ENCODE measurements at regions not wholly inside any gene's neighbourhood (a gene's known extent, or its start where the extent isn't known, plus 50 kb on each side); places are given as distances from the start of the nearest gene placed in this dataset.

DNA sequence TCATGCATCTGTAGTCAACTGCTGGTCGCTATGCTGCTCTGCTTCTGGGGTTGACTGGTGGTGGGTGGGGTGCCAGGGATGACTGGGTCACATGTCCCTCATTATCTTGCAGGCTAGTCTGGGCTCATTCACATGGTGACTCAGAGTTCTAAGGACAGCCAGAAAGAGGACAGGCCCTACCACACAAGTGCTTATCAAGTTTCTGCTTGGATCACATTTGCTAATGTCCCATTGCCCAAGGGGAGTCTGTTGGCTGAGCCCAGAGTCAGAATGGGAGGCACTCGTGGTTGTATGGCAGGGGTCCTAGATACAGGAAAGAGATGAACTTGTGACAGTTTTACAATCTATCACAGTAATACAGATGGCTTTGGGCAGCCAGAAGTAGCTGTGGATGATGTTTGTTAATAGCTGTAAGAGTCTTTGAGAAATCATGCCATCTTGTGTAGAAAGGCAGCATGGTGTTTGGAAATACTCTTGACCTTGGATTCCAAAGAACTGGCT lies 221.3 kb downstream of the GPAT3 start (continued):
- TF ChIP-seq, protein P1, sequence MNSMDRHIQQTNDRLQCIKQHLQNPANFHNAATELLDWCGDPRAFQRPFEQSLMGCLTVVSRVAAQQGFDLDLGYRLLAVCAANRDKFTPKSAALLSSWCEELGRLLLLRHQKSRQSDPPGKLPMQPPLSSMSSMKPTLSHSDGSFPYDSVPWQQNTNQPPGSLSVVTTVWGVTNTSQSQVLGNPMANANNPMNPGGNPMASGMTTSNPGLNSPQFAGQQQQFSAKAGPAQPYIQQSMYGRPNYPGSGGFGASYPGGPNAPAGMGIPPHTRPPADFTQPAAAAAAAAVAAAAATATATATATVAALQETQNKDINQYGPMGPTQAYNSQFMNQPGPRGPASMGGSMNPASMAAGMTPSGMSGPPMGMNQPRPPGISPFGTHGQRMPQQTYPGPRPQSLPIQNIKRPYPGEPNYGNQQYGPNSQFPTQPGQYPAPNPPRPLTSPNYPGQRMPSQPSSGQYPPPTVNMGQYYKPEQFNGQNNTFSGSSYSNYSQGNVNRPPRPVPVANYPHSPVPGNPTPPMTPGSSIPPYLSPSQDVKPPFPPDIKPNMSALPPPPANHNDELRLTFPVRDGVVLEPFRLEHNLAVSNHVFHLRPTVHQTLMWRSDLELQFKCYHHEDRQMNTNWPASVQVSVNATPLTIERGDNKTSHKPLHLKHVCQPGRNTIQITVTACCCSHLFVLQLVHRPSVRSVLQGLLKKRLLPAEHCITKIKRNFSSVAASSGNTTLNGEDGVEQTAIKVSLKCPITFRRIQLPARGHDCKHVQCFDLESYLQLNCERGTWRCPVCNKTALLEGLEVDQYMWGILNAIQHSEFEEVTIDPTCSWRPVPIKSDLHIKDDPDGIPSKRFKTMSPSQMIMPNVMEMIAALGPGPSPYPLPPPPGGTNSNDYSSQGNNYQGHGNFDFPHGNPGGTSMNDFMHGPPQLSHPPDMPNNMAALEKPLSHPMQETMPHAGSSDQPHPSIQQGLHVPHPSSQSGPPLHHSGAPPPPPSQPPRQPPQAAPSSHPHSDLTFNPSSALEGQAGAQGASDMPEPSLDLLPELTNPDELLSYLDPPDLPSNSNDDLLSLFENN (IDR thresholded peaks at IDR 0.05; ENCODE audit: low read depth in 2 of 2, low read length in 2 of 2), result peak in 1 of 2 experiments; percentile 67; a peak in 1 of 4 replicates
- TF ChIP-seq ZNF347 (CRISPR knock-in tag; IDR thresholded peaks at IDR 0.05; ENCODE audit: low read depth), result no peak
- TF ChIP-seq SMAD4 (CRISPR knock-in tag; conservative IDR thresholded peaks at IDR 0.05), result peak; percentile 79
- TF ChIP-seq, protein P2, sequence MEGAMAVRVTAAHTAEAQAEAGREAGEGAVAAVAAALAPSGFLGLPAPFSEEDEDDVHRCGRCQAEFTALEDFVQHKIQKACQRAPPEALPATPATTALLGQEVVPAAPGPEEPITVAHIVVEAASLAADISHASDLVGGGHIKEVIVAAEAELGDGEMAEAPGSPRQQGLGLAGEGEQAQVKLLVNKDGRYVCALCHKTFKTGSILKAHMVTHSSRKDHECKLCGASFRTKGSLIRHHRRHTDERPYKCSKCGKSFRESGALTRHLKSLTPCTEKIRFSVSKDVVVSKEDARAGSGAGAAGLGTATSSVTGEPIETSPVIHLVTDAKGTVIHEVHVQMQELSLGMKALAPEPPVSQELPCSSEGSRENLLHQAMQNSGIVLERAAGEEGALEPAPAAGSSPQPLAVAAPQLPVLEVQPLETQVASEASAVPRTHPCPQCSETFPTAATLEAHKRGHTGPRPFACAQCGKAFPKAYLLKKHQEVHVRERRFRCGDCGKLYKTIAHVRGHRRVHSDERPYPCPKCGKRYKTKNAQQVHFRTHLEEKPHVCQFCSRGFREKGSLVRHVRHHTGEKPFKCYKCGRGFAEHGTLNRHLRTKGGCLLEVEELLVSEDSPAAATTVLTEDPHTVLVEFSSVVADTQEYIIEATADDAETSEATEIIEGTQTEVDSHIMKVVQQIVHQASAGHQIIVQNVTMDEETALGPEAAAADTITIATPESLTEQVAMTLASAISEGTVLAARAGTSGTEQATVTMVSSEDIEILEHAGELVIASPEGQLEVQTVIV (CRISPR knock-in tag; IDR thresholded peaks at IDR 0.05; ENCODE audit: borderline replicate concordance), result no peak
- peak; percentile 46; the same call in 1 of the 2 replicates for TF ChIP-seq NFE2 (IDR thresholded peaks at IDR 0.05; ENCODE audit: low read depth)
- peak; percentile 64 for TF ChIP-seq NFIC (IDR thresholded peaks at IDR 0.05)
- TF ChIP-seq MTA3 (IDR thresholded peaks at IDR 0.05; ENCODE audit: borderline replicate concordance), result peak; percentile 27; the same call in 1 of the 2 replicates
- TF ChIP-seq, protein P3, sequence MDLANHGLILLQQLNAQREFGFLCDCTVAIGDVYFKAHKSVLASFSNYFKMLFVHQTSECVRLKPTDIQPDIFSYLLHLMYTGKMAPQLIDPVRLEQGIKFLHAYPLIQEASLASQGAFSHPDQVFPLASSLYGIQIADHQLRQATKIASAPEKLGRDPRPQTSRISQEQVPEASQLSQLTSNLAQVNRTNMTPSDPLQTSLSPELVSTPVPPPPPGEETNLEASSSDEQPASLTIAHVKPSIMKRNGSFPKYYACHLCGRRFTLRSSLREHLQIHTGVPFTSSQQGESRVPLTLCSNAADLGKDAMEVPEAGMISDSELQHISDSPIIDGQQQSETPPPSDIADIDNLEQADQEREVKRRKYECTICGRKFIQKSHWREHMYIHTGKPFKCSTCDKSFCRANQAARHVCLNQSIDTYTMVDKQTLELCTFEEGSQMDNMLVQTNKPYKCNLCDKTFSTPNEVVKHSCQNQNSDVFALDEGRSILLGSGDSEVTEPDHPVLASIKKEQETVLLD (IDR thresholded peaks at IDR 0.05), result peak; percentile 45; the same call in 1 of the 2 replicates
- no peak for TF ChIP-seq THAP7 (CRISPR knock-in tag; IDR thresholded peaks at IDR 0.05)
- no peak for TF ChIP-seq PTBP1 (IDR thresholded peaks at IDR 0.05; ENCODE audit: low read depth, low read length)
- TF ChIP-seq MEIS2 (IDR thresholded peaks at IDR 0.05; ENCODE audit: partially characterized antibody), result peak; percentile 54
- TF ChIP-seq ZNF511 (CRISPR knock-in tag; IDR thresholded peaks at IDR 0.05), result no peak
- peak in 1 of 2 experiments; percentile 15; a peak in 1 of 3 replicates for TF ChIP-seq CBX3 (IDR thresholded peaks at IDR 0.05; ENCODE audit: borderline replicate concordance in 1 of 2, low read length in 2 of 2)
- peak; percentile 36; the same call in 1 of the 2 replicates for TF ChIP-seq MAFF (IDR thresholded peaks at IDR 0.05; ENCODE audit: low read length)
- TF ChIP-seq, protein P4, sequence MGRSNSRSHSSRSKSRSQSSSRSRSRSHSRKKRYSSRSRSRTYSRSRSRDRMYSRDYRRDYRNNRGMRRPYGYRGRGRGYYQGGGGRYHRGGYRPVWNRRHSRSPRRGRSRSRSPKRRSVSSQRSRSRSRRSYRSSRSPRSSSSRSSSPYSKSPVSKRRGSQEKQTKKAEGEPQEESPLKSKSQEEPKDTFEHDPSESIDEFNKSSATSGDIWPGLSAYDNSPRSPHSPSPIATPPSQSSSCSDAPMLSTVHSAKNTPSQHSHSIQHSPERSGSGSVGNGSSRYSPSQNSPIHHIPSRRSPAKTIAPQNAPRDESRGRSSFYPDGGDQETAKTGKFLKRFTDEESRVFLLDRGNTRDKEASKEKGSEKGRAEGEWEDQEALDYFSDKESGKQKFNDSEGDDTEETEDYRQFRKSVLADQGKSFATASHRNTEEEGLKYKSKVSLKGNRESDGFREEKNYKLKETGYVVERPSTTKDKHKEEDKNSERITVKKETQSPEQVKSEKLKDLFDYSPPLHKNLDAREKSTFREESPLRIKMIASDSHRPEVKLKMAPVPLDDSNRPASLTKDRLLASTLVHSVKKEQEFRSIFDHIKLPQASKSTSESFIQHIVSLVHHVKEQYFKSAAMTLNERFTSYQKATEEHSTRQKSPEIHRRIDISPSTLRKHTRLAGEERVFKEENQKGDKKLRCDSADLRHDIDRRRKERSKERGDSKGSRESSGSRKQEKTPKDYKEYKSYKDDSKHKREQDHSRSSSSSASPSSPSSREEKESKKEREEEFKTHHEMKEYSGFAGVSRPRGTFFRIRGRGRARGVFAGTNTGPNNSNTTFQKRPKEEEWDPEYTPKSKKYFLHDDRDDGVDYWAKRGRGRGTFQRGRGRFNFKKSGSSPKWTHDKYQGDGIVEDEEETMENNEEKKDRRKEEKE (IDR thresholded peaks at IDR 0.05; ENCODE audit: borderline replicate concordance in 1 of 2, control insufficient read depth in 1 of 2, low read depth in 2 of 2, low read length in 1 of 2), result no peak

All from K562 (cell line).